ENCODE measurements at regions not wholly inside any gene's neighbourhood (a gene's known extent, or its start where the extent isn't known, plus 50 kb on each side); places are given as distances from the start of the nearest gene placed in this dataset.

- DNase-seq: no peak
These were observed 94.2 kb upstream of the FSHR start for GRCh38 chr2:49248506-49248905.

DNA sequence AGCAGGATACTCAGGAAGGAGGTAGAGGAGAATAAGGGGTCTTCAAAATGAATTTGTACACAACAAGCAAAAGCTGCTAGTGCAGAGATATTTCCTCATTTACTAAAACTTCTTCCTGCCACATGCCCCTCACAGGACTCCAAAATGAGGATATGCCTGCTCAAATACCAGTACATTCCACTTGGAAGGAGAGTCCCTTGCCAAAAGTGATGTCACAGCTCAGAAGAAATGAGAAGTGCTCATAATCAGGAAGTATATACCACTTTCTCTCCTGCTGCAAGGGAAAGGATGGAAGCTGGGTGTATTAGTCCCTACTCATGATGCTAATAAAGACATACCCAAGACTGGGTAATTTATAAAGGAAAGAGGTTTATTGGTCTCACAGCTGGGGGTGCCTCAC, 87.7 kb upstream of the FSHR start:
- DNase-seq: no peak

- DNase-seq: no peak
These were observed 87.2 kb upstream of the FSHR start for GRCh38 chr2:49241501-49241900.

DNA sequence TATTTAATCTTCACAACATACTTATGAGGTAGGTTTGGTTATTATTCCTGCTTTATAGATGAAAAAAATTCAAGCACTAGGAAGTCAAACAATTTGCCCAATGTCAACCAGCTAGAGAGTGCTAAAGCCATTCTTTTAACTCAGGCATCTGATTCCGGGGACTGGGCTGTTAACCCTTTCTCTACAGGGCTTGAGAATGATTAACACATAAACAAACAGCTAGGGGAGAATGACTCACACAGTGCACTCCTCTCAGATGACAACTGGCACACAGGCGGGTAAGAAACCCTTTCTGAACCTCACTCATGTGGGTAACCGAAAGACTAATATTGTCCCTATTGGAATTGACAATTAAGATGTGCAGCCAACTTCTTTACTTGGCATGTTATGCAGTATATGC, 86.3 kb upstream of the FSHR start:
- no peak for DNase-seq

DNA sequence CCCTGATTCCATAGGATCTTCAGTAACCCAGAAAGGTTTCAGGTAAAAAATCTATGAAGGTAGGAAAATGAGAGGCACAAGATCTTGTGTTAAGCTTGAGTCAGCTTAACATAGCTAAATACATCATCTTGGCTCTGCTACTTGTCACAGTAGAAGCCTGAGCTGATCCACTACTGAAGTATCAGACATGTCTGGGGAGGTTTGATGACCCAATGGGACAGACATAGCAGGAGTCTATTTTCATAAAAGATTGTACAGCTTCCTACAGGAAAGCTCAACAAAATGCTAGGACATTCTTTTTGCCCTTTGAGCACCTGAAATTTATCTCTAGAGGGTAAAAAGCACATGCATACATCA, 84.3 kb upstream of the FSHR start:
- no peak for DNase-seq

- no peak for DNase-seq
These were observed 83.7 kb upstream of the FSHR start for GRCh38 chr2:49237867-49238603.

- no peak for DNase-seq
These were observed 82.0 kb upstream of the FSHR start for GRCh38 chr2:49236316-49236715.

GRCh38 chr2:49226360-49226759, 72.0 kb upstream of the FSHR start:
- no peak for DNase-seq

- peak; percentile 44 for DNase-seq
These were observed 70.8 kb upstream of the FSHR start for GRCh38 chr2:49225126-49225525.

DNA sequence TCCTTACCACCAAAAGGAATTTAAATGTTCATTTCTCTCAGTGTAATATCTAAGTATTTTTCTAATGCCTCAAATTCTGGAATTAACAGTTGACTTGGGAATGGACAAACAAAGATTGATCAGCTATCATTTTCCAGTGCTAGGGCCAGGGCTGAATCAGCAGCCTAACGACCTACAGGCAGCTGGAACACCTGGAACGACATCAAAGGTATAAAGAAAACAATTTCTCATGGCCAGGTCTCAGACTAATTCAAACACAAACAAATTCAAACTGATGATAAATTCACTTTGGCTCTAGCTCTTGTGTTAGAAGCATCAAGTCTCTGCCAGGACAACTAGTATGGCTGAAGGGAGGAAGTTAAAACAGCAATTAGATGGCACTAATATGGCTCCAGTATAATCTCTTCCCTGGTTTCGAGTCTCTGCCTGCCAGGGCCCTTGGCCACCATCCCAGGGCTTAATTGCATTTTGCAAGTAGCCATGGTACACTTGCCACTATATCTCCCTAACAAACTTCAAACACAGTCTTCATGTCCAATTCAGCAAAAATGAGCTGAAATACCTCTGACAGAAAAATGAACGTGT, 70.2 kb upstream of the FSHR start:
- peak; percentile 86 for DNase-seq

DNA sequence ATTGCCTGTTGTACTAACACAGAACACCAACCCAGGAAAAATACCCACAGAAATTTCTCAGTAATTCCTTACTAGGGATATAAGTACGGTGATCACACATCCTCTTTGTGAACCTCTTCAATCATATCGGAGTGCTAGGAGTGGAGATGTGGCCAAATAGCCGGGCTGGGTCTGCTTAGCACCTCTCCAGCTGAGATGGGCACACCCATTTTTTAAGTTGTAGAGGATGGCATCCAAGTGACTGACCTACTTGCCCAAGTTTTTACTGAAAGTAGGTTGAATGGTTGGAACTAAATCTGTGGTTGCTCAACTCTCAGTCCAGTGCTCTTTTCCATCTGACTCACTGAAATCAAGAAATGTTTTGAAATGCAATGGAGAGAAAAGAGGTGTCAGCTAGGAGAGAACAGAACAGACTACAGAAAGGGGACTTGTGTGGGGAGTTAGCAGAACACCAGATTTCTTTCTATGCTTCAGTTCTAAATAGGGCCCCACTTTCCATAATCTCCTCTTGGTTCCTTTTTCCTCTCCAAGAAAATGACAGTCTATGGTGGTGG, 68.7 kb upstream of the FSHR start:
- DNase-seq: no peak

GRCh38 chr2:49219741-49220140, 65.4 kb upstream of the FSHR start:
- DNase-seq: no peak

DNA sequence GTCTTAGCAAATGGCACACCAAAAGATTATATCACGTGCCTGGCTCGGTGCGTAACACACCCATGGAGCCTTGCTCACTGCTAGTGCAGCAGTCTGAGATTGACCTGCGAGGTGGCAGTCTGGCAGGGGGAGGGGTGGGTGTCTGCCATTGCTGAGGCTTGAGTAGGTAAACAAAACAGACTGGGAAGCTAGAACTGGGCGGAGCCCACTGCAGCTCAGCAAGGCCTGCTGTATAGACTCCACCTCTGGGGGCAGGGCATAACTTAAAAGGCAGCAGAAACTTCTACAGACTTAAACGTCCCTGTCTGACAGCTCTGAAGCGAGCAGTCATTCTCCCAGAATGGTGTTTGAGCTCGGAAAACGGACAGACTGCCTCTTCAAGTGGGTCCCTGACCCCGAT, 55.9 kb upstream of the FSHR start:
- no peak for DNase-seq

DNA sequence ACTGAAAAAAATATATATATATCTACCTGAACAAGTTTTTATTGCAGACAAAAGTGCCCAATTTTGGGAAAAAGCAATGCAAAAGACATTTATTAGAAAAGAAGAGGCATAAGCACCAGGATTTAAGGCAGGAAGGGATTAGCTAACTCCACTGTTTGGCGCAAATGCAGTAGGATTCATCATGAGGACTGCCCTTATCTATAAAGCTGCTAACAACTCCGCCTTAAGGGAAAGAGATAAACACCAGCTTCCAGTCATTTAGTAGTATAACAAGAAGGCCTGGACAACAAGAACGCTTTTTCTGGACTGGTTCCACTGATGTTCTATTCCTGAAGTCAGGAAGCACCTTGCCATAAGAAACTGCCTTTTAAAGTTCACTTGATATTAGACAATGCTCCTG, 52.9 kb upstream of the FSHR start:
- no peak for DNase-seq

All from NCI-H1092 treated with DMSO at 0.1 percent for 48 hours (cell line).